ENCODE measurements at regions not wholly inside any gene's neighbourhood (a gene's known extent, or its start where the extent isn't known, plus 50 kb on each side); places are given as distances from the start of the nearest gene placed in this dataset.
"Not testable (repeated sequence)": the region's sequence is repeated elsewhere in the genome, so short reads cannot be mapped to it uniquely, and the experiment has no call there.

GRCh38 chr5:60077292-60077691, 183.8 kb upstream of the PDE4D start:
- DNase-seq (ENCODE audit: low read depth in 2 of 2) = no peak

- DNase-seq (ENCODE audit: low read depth in 2 of 2) = no peak
Measured at GRCh38 chr5:60076746-60077145, 183.2 kb upstream of the PDE4D start.

- peak; percentile 24 to 49 for DNase-seq (ENCODE audit: low read depth in 2 of 2)
Measured at GRCh38 chr5:60066502-60066901, 173.0 kb upstream of the PDE4D start.

GRCh38 chr5:60060389-60060788, 166.9 kb upstream of the PDE4D start:
- DNase-seq (ENCODE audit: low read depth in 2 of 2) = no peak

- no peak for DNase-seq (ENCODE audit: low read depth in 2 of 2)
Measured at GRCh38 chr5:60056191-60056590, 162.7 kb upstream of the PDE4D start.

GRCh38 chr5:60055168-60055567, 161.6 kb upstream of the PDE4D start:
- no peak for DNase-seq (ENCODE audit: low read depth in 2 of 2)

- not testable (repeated sequence) for DNase-seq (ENCODE audit: low read depth in 2 of 2)
Measured at GRCh38 chr5:60041996-60042664, 148.6 kb upstream of the PDE4D start.

- not testable (repeated sequence) for DNase-seq (ENCODE audit: low read depth in 2 of 2)
Measured at GRCh38 chr5:60041508-60041907, 148.0 kb upstream of the PDE4D start.

- DNase-seq (ENCODE audit: low read depth in 2 of 2) = no peak
Measured at GRCh38 chr5:60036192-60036938, 142.8 kb upstream of the PDE4D start.

GRCh38 chr5:60026161-60026560, 132.6 kb upstream of the PDE4D start:
- DNase-seq (ENCODE audit: low read depth in 2 of 2) = peak; percentile 68

- no peak for DNase-seq (ENCODE audit: low read depth in 2 of 2)
Measured at GRCh38 chr5:60024104-60024503, 130.6 kb upstream of the PDE4D start.

GRCh38 chr5:60023255-60023654, 129.7 kb upstream of the PDE4D start:
- peak in 1 of 2 experiments; percentile 17 for DNase-seq (ENCODE audit: low read depth in 2 of 2)

GRCh38 chr5:60020457-60020856, 126.9 kb upstream of the PDE4D start:
- DNase-seq (ENCODE audit: low read depth in 2 of 2) = no peak

GRCh38 chr5:60018960-60019359, 125.4 kb upstream of the PDE4D start:
- DNase-seq (ENCODE audit: low read depth in 2 of 2) = not testable (repeated sequence)

GRCh38 chr5:60018091-60018490, 124.6 kb upstream of the PDE4D start:
- no peak for DNase-seq (ENCODE audit: low read depth in 2 of 2)

GRCh38 chr5:60014331-60014730, 120.8 kb upstream of the PDE4D start:
- DNase-seq (ENCODE audit: low read depth in 2 of 2) = no peak

GRCh38 chr5:60010853-60011252, 117.3 kb upstream of the PDE4D start:
- no peak for DNase-seq (ENCODE audit: low read depth in 2 of 2)

- DNase-seq (ENCODE audit: low read depth in 2 of 2) = no peak
Measured at GRCh38 chr5:60010328-60010727, 116.8 kb upstream of the PDE4D start.

GRCh38 chr5:60007729-60008128, 114.2 kb upstream of the PDE4D start:
- DNase-seq (ENCODE audit: low read depth in 2 of 2) = no peak

GRCh38 chr5:59999056-59999455, 105.5 kb upstream of the PDE4D start:
- DNase-seq (ENCODE audit: low read depth in 2 of 2) = peak; percentile 59 to 63

- no peak for DNase-seq (ENCODE audit: low read depth in 2 of 2)
Measured at GRCh38 chr5:59992206-59992605, 98.7 kb upstream of the PDE4D start.

GRCh38 chr5:59988396-59988795, 94.9 kb upstream of the PDE4D start:
- no peak for DNase-seq (ENCODE audit: low read depth in 2 of 2)

- no peak for DNase-seq (ENCODE audit: low read depth in 2 of 2)
Measured at GRCh38 chr5:59976342-59976741, 82.8 kb upstream of the PDE4D start.

All from fibroblast of skin of left biceps (primary cell).